RPMI8226 (cell line): ENCODE measurements at regions not wholly inside any gene's neighbourhood (a gene's known extent, or its start where the extent isn't known, plus 50 kb on each side); places are given as distances from the start of the nearest gene placed in this dataset.
"Not testable (repeated sequence)": the region's sequence is repeated elsewhere in the genome, so short reads cannot be mapped to it uniquely, and the experiment has no call there.

Source experiments
- DNase-seq: peaks from one replicate; pipeline ENCODE4 v3.0.0-alpha.2; 2015

DNA sequence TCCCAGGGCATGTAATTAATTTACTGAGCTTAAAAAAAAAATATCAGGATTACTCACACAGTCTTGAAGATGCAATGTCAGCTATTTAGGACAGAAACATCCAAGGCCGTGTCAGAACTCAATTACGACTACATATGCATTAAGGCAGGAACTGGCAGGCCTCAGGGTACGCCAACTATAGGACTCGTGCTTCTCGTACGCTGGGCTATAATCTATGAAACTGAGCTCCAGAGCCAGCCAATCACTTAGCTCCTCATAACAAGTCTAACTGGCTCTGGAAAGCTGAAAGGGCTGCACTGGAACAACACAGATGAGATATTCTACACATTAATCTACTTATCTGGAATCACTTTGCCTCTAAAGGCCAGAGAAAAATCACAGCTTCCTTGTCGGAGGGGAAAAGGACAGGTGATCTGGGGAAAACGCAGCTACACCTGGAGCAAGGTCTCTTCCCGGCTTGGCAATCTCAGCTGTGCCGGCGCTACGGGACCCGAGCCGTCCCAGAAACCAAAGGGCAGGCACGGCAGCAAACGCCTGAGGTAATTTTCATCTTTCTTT, 212.0 kb downstream of the DEPDC1B start:
- DNase-seq: no peak

DNA sequence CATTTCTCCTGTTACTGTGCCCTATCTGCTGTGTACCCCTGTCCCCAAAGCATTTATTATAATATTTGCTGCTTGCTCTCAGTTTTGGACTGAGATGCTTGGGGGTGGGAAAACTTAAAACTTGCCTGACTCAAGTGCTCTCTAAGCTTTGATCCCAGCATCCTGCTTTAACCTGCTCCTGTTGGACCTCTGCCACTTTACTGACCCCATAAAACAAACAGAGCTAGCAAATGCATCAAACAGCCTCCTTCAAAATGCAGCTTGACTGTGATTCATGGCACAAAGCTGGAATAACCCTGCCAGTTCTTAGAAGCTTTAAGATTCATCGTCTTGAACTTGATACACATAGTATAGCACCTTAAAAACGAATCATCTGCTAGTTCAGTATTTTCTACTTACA, 212.5 kb downstream of the DEPDC1B start:
- no peak for DNase-seq

DNA sequence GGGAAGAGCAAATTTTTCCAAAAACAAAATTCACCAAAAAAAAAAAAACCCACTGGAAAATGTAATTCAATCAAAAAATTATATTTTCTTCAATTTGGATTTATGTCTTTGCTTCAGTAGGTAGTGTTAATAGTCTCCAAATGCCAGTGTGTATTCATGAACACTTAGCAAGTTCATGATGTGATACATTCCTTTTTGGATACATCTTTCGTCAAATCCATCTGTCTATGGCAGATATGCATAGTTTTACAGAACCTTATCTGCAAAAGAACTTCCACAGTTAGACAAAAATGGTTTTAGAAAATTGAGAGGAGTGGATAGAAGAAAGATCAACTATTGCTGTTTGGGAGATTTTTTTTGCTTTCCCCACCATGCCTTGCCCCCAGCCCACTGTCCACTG, 214.6 kb downstream of the DEPDC1B start:
- DNase-seq: no peak

DNA sequence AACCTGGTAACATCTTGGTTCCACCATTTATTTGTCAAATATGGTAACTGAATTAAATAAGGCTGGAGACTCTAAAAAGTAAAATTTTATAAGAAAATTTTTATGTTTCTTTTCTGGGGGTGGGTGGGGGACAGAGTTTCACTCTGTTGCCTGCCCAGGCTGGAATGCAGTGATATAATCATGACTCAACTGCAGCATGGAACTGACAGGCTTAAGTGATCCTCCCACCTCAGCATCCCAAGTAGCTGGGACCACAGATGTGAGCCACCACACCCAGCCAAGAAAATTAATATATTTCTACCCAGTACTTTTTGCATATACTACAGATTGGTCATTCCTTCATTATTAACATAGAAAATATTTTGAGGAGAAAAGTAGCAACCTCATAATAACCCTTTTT, 216.9 kb downstream of the DEPDC1B start:
- DNase-seq: no peak

DNA sequence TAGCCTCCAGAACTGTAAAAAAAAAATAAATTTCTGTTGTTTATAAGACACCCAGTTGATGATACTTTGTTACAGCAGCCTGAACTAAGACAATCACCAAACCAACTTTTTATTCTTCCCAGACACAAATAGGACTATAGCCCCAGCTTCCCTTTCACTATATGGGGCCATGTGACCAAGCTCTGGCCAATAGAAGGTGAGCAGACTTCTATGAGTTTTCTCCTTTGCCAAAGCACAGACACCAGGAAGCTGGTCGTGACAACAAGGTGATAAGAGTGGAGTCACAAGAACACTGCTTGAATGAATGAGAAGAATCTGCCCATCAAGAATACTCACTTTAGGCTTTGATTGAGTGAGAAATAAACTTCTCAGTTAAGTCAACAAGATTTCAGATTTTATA, 217.7 kb downstream of the DEPDC1B start:
- DNase-seq: no peak

DNA sequence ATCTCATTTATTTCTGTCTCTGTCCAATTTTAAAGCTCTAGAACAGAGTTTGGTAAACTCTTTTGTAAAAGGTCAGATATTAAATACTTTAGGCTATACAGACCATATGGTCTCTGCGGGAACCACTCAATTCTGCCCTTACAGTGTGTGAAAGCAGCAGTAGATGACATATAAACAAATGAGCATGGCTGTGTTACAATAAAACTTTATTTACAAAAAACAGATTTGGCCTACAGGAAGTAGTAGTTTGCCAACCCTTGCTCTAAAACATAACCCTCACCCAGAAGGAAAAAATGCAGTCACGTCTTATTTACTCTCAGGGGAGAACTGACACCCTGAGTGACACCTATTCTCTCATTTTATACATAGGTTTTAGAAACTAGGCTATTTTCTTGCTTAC, 220.4 kb downstream of the DEPDC1B start:
- no peak for DNase-seq

DNA sequence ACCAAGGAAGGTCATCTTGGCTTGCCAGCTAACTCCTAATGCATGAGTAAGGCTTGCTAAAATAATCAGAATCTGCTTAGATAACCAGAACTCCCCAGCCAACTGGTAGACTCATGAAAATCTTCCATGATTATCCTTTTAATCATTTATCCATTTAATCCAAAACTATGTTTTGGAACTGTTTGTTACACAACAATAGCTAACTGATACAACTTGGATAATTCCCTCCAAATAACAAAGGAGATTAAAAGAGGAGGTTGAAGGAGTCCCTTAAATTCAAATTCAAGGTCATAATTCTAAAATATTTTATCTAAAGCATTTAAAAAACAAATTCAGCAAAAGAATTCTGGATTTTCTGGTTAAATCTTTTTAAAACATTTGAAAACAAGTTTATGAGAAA, 222.1 kb downstream of the DEPDC1B start:
- no peak for DNase-seq

DNA sequence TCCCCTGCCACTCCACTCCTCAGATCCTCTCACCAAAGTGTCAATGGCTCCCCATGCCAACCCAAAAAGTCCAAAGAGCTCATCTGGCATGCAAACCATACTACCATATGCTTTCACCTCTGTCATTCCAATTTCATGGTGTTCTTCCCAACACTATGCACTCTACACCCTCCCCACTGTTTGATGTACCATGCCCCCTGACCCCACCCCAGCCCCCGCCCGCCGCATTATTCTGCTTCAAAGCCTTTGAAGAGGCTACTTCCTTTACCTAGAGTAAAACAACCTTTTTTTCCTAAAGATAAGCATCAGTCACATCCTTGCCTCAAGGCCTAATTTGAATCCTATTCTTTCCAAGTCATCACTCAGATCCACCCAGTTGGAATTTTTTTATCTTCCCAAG, 226.3 kb downstream of the DEPDC1B start:
- DNase-seq: no peak

DNA sequence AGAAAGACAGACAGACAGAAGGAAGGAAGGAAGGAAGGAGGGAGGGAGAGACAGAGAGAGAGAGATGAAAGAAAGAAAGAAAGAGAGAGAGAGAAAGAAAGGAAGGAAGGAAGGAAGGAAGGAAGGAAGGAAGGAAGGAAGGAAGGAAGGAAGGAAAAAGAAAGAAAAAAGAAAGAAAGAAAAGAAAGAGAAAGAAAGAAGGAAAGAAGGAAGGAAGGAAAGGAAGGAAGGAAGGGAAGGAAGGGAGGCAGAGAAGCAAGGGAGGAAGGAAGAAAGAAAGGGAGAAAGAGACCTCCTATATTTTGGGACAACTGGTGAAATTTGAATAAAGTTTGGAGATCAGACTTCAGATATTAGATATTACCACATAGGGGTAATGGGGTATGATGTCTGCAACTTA, 226.9 kb downstream of the DEPDC1B start:
- DNase-seq: not testable (repeated sequence)

DNA sequence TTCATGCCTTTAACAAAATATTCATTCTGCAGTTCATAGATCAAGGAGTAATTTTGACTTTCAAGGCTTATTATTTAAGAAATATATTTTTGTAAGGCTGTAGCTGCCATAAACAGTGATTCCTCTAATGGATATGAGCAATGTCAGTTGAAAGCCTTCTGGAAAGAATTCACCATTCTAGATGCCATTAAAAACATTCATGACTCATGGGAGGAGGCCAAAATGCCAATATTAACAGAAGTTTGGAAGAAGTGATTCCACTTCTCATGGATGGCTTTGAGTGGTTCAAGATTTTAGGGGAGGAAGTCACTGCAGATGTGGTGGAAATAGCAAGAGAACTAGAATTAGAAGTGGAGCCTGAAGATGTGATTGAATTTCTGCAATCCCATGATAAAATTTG, 229.1 kb downstream of the DEPDC1B start:
- no peak for DNase-seq

DNA sequence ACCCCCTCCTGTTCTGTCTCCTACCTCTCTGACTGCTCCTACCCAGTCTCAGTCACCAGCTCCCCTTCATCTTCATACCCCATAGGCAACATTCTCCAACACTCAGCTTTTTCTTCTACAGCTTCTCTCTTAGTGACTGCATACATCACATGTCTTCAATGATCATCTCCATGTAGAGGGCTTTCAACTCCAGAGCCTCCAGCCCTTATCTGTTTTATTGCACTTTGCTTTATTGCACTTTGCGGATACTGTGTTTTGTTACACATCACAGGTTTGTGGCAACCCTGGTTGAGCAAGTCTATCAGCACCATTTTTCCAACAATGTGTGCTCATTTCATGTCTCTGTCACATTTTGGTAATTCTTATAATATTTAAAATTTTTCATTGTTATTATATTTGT, 230.7 kb downstream of the DEPDC1B start:
- DNase-seq: no peak

DNA sequence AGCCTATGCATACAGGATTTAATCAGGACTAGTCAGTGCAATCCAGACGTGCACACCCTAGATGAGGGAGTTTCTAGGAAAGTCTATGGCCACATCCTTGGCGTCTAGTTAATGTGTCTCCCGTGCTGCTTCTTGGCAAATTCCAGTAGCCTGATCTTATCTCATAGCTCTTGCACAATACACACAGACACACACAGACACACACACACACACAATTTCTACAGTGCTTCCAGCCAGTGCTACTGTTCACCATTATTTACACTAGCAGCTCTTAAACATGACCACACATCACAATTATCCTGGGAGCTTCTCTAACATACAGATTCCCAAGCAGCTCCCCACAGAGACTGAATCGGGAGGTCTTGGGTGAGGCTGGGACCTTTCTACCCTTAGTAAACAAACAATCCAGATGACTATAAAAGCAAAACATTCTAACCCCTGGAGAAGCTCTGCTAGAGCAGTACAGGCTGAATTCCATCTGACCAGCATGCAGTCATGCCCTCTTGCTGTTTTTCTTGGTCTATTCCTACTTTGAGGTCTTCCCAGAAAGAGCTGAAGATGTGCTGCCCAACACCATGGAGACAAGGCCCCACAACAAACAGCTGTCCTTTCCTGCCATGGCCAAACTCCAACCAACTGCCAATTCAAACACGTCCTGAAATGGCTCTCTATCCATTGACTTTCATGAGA, 236.6 kb downstream of the DEPDC1B start:
- DNase-seq: no peak

DNA sequence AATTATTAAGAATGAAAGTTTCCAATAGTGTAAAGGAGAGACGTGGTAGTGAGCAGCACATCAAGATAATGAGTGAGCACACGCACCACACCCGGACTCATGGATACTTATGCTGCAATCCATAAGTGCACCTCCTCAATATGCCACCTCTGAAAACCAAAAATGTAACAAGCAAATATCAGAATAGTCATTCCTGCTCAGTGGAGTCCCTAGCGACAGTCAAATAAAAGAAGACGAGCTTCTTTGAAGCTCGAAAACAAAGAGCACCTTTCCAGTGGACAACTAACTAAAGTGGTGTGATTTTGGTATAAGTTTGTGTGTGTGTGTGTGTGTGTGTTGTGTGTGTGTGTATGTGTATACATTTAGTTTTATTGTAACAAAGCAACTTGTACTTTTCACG, 241.3 kb downstream of the DEPDC1B start:
- no peak for DNase-seq

DNA sequence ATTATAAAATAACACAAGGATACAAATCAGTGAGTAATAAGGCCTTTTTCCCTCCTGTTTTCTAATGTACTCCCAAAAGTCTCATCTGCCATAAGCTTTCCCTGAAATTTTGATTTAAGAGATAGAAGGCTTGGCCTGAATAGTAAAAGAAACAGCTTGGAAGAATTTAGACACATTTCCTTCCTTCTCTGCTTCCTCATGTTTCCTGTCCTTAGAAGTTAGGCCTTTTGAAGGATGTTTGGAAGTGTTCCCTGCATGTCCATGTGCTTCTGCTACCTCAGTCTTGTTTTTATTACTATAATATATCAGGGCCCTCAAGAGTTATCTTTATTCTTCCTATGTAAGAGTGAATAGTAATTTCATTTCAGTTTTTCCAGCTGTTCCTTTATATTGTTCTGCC, 242.7 kb downstream of the DEPDC1B start:
- DNase-seq: no peak

DNA sequence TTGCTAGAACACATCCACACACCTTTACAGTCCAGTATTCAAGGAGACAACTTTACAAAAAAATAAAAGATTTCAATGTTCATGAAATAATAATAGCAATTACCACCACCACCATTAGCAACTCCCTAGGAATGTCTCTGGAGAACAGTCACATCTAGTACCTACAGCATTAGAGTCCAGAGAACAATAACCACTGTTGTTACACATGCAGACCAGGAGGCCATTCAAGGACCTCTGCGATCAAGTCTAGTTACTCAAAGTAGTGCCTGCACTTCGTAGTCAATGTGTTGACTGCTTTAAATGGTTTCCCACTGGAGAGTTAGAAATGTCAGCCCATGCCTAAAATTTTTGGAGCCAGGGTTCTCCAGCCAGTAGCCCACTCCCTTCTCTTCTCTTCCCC, 244.4 kb downstream of the DEPDC1B start:
- no peak for DNase-seq

DNA sequence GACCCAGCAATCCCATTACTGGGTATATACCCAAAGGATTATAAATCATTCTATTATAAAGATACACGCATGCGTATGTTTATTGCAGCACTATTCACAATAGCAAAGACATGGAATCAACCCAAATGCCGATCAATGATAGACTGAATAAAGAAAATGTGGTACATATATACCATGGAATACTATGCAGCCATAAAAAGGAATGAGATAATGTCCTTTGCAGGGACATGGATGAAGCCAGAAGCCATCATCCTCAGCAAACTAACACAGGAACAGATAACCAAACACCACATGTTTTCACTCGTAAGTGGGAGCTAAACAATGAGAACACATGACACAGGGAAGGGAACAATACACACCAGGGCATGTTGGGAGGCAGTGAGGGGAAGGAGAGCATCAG, 245.7 kb downstream of the DEPDC1B start:
- DNase-seq: not testable (repeated sequence)

DNA sequence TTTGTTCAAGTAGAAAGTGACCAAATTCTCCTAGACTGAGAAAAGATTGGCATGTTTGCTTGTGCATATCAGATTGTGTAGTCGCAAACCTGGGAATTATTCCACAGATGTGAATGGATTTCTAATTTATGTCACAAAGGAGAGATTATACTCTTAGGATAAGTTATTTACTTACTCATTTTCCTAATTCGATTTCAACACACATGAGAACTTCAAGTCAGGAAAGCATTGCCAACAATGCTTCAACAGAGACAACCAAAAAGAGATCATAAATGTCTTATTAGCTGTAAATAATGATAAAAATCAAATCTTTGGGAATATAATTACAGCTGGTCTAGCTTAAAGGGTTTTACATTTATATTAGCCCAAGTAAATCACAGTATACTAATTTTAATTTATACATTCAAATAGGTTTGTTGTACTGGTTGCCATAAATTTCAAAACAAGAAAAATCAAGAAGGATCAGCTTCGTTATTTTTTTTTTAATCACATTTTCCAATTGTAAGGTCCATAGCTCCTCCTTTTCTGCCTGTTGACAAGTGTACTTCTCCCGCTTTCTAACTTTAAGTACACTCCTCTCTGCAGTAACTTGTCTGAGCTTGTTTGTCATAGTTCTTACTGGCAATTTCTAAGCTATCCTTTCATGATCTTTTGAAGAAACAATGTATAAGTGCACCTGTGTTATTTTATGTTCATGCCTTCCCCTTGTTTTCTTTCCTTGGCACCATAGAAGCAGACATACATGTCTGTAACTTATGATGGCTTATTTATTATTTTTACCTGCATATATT, 246.6 kb downstream of the DEPDC1B start:
- no peak for DNase-seq

DNA sequence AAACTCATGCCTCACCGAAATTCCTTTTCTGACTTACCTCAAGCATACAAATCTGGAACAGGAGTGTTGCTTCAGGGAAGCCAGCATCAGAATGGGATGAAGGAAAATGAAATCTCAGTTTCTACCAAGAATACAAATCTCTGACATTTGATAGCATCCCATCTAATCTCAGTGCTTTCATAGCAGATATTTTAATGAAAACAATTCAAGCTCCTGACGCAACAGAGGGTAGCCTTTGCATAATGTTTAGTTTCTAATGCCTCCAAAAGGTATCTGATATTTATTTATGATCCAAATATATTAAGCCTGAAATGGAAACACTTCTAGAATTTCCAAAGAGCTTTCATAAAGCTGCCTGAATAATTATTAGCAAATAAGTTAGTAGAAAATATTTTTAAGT, 251.4 kb downstream of the DEPDC1B start:
- no peak for DNase-seq

DNA sequence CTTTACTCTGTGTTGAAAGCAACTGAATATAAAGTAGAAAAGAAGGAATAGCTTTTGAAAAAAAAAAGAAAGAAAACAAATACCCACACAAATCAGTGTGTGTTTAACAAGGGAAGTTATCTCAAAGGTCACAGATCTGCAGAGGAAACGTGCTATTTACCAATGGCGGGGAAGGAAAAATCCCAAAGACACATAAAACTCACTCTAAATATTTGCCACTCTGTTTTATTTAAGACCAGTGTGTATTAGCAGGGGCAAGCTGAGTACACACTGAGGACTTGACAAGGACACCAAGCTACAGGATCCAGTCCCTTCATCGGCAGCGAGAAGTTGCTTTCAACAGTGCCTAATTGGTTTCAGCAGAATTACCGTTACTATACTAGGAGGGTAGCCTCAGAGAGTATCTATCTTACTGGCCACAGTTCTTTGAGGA, 252.5 kb downstream of the DEPDC1B start:
- DNase-seq: no peak

DNA sequence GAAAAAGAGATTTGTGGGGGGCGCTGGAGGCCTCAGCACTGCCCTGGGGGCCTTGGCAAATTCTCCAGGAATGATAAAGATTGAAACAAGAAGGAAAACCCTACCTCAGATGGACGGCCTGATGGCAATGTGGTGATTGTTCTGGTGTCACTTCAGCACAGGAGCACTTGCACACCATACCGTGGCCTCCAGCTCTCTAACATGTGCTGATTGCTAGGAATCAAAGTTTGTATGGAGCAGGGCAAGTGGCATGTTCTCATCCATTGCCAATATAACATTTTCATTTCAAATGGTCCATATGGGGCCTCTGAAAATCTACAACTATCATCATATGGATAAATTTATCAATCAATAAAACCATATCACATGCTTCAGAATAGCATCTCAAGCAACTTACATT, 253.0 kb downstream of the DEPDC1B start:
- DNase-seq: no peak

DNA sequence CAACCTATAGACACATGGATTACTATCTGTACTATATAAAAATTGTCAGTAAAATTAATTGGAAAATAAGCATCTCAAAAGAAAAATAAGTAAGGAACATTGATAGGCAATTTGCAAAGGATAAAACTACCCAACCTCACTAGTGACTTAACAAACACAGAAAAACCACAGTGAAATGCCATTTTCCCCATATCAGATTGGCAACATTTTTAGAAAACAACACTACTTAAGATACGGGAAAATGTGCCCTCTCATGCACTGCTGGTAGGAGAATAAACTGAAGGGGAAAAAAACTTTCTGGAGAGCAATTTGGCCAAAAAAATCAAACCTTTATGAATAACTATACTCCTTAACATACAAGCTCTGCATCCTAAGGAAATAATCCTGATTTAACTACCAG, 254.0 kb downstream of the DEPDC1B start:
- DNase-seq: no peak

DNA sequence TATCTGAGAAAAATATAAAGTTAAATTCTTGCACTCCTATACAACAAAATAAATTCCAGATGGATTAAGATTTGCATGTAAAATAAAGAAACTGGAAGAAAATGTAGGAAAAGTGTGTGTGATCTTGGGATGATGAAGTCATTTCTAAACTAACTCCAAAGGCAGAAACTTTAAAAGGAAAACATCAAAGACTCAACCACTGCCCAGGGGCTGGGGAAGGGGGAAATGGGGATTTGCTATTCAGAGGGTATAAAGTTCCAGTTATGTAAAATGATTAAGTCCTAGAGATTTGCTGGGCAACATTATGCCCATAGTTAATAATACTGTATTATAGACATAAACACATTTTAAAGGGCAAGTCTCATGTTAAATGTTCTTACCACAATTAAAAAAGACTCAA, 254.5 kb downstream of the DEPDC1B start:
- no peak for DNase-seq

DNA sequence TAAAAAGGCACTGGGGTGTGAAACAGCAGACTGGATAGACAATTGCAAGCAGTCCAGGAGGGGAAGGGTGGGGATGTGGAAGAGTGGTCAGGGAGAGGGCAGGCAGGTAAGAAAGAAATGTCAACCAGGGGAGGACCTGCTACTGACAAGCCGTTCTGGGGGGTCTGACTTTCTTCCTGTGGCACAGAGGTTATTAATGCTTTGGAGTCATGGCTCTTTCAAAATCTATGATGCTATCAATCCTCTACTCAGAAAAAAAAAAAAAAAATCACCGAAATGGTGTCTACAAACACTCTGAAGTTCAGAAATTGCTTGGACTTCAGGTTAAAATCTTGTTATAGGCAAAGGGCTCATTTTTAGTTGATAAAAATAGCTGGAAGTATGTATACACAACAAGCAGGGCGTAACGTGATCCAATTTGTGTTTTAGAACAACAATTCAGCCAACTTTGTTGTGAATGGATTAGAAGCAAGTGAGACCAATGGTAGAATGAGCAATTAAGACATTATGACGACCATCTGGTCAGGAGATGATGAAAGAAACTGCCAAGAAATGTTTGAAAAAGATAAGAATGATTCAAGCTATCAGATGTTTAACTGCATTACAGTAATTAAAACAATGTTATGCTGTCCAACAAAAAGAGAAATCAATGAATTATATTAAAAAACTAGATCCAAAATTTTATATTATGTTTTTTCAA, 255.2 kb downstream of the DEPDC1B start:
- no peak for DNase-seq

DNA sequence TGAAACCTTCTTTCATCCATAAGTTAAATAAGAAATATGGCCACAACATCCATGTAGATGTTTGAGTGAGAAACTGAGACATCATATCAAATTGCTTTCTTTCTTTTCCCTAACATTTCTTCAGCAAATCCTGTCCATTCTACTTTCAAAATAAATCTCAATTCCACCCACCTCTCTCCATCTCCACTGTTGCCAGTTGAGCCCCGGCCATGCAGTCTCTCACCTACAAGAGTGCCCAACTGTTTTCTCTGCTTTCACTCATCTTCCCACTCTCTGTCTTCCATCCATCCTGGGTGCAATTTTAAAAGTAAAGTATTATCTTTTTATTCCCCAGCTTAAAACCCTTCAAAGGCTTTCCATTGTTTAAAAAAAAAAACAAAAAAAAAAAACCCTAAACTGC, 260.4 kb downstream of the DEPDC1B start:
- DNase-seq: no peak
